ENCODE measurements at regions not wholly inside any gene's neighbourhood (a gene's known extent, or its start where the extent isn't known, plus 50 kb on each side); places are given as distances from the start of the nearest gene placed in this dataset.
A peak's percentile ranks its signal among the peaks of the same experiment; 100 is the strongest.
"Not testable (repeated sequence)": the region's sequence is repeated elsewhere in the genome, so short reads cannot be mapped to it uniquely, and the experiment has no call there.

GRCh38 chr13:83761631-83762030 is 120.6 kb downstream of the SLITRK1 start:
- H3K27ac ChIP-seq: no peak overlapping the region
- H3K27me3 ChIP-seq: no peaks in the 10 kb centered on the region
- ATAC-seq (no peak), DNase-seq (no peak), FAIRE-seq (no peak)
- no peak overlapping the region for H3K4me3 ChIP-seq
- no peak for TF ChIP-seq CTCF (IDR thresholded peaks at IDR 0.05)
- H3K4me1 ChIP-seq: no peaks in the 10 kb centered on the region
- intact Hi-C loops (cut with DNase I): no loop called here
- H3K36me3 ChIP-seq: no peaks in the 10 kb centered on the region
- no peaks in the 10 kb centered on the region for H3K9me3 ChIP-seq
- WGBS, 2 donors: 76 to 85% methylated on average over 2 of the region's 2 CpGs

- WGBS, 2 donors: 88 to 92% methylated on average over 2 of the region's 2 CpGs
- H3K9me3 ChIP-seq; ATAC-seq; H3K4me3 ChIP-seq; H3K36me3 ChIP-seq; DNase-seq; H3K27me3 ChIP-seq; H3K4me1 ChIP-seq; intact Hi-C loops (cut with DNase I); H3K27ac ChIP-seq; FAIRE-seq: not testable (repeated sequence)
Measured at GRCh38 chr13:83755210-83755609, 127.1 kb downstream of the SLITRK1 start.

GRCh38 chr13:83753912-83754624 is 128.2 kb downstream of the SLITRK1 start:
- intact Hi-C loops (cut with DNase I): no loop called here
- WGBS, 2 donors: 90% methylated on average over 11 of the region's 11 CpGs
- DNase-seq (no peak), ATAC-seq (no peak), FAIRE-seq (no peak)
- Histone ChIP-seq H3K4me3 (no peak overlapping the region), H3K4me1 (no peaks in the 10 kb centered on the region), H3K27me3 (no peaks in the 10 kb centered on the region), H3K27ac (no peak overlapping the region), H3K36me3 (no peaks in the 10 kb centered on the region), H3K9me3 (no peaks in the 10 kb centered on the region)
- TF ChIP-seq CTCF (IDR thresholded peaks at IDR 0.05): no peak

- no peak overlapping the region for H3K27ac ChIP-seq
- DNase-seq (no peak), ATAC-seq (peak in 1 of 4 donors; percentile 42), FAIRE-seq (no peak)
- 67 to 68% methylated on average over 4 of the region's 4 CpGs for WGBS, 2 donors
- H3K4me1 ChIP-seq: no peaks in the 10 kb centered on the region
- H3K4me3 ChIP-seq: no peak overlapping the region
- H3K36me3 ChIP-seq: no peaks in the 10 kb centered on the region
- intact Hi-C loops (cut with DNase I): no loop called here
- no peaks in the 10 kb centered on the region for H3K9me3 ChIP-seq
- no peak for TF ChIP-seq CTCF (IDR thresholded peaks at IDR 0.05)
- H3K27me3 ChIP-seq: no peaks in the 10 kb centered on the region
Measured at GRCh38 chr13:83752141-83752540, 130.1 kb downstream of the SLITRK1 start.

GRCh38 chr13:83740622-83741021 is 141.7 kb downstream of the SLITRK1 start:
- Histone ChIP-seq H3K27me3 (no peaks in the 10 kb centered on the region), H3K4me1 (no peaks in the 10 kb centered on the region), H3K9me3 (no peaks in the 10 kb centered on the region), H3K4me3 (no peak overlapping the region), H3K36me3 (no peaks in the 10 kb centered on the region), H3K27ac (no peak overlapping the region)
- TF ChIP-seq CTCF (IDR thresholded peaks at IDR 0.05): no peak
- FAIRE-seq (no peak), ATAC-seq (no peak), DNase-seq (no peak)
- intact Hi-C loops (cut with DNase I): no loop called here

Data from pancreas (tissue), 10 donors.